Iris pigment epithelial cell (primary cell): ENCODE measurements at regions not wholly inside any gene's neighbourhood (a gene's known extent, or its start where the extent isn't known, plus 50 kb on each side); places are given as distances from the start of the nearest gene placed in this dataset.

Source experiments
- DNase-seq: peaks from one replicate; pipeline ENCODE4 v3.0.0-alpha.2; 2011; ENCODE audit warnings: low read depth

- no peak for DNase-seq
Measured at GRCh38 chr18:67652288-67652687, 135.8 kb upstream of the DSEL start.

DNA sequence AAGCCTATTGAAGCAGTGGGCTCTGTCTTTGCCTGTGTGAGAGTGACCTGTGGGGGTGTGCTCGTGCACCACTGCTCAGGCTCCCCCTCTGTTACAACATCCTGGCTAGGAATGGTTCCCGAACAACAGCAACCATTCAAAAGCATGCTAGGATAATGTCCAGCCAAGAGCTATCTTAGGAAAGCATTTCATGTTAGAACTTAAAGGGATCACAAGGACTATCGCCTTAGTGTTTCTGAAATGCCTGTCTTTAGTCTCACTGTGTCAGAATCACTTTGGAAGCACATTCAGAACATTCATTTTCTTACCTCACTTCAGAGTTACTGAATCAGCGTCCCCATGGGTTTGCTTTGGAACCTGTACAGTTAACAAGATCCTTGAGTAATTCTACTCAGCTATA is 134.9 kb upstream of the DSEL start:
- DNase-seq: no peak

DNA sequence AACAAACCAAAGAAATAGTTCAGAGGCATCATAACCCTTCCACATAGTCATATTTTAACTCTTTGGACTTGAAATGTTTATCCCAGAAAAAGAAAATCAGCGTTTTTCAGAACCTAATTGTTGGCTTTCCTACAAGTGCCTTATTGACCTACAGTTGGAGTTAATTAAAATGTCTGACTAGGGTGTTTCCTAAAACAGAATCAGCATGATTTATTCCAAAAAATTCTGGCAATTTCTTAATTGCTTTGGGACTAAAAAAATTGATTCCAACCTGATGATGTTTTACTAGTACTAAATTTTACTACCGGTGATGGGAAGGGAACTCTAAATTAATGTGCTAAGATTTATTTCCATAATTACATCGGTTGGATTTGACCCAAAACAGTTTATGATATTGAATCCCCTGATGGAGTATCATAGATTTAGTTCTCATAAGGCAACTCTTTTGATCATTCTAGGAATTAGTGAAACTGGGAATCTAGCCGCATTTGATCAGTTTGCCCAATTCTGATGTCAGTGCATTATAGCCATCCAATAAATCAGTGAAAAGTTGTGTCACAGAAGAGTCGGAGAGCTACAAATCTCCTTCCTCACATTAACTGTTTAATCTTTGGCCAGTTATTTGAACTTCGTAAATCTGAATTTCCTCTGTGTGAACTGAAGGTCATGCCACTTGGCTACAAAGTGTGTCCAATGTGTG is 134.3 kb upstream of the DSEL start:
- DNase-seq: no peak

DNA sequence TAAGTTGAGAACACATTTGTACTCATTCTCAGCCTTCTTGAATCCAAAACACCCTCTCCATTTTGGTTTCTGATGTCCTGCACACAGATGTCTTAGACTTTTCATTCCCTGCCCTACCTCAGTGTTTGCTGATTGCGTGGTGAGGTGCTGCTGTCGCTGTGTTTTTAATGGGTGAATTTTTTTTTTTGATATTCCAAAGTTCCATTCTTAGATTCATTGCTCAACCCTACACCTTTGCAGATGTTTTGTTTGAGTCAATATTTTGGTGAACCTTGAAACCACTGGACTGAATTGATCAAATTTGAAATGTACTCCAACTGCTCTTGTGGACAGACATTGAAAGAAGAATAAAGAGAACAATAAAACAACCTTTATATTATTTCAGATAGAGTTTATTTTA is 130.4 kb upstream of the DSEL start:
- no peak for DNase-seq

GRCh38 chr18:67644226-67644625 is 127.7 kb upstream of the DSEL start:
- no peak for DNase-seq

DNA sequence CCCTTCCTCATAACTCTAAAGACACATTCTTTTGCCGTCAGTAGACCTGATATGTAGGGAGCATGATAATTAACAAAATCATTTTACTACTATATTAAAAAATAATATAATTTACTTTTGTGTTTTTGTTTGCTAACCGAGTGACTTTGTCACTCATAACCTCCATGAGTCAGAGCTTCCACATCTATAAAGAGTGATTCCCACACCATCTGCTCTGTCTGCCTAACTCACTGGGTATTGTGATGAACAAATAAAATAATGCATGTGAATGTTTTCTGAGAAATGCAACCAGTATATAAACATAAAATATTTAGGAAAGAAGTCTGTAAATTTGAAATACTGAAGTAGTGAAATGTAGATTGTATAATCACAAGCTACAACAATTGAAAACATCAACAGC is 123.4 kb upstream of the DSEL start:
- peak; percentile 3 for DNase-seq

GRCh38 chr18:67636597-67637385 is 120.3 kb upstream of the DSEL start:
- no peak for DNase-seq

- no peak for DNase-seq
Measured at GRCh38 chr18:67634631-67635338, 118.3 kb upstream of the DSEL start.

DNA sequence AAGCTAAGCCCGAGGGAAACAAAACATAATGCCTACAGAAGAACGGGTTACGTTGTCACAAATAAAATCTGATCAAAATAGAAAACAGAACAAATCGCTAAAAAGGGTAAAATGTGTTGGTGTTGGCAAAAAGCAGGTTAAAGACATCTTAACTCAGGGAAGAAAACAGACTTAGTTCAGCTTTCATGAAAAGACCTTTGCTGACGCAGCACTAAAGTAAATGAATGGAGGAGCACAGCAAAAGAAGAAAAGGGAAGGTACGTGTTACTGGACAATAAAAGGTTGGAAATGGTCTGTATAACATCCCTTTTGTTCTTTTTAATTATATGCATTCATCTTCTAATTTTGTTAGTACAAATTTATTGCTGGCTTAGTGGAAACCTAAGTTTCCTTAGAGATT is 117.4 kb upstream of the DSEL start:
- no peak for DNase-seq

- DNase-seq: no peak
Measured at GRCh38 chr18:67621906-67622305, 105.4 kb upstream of the DSEL start.

DNA sequence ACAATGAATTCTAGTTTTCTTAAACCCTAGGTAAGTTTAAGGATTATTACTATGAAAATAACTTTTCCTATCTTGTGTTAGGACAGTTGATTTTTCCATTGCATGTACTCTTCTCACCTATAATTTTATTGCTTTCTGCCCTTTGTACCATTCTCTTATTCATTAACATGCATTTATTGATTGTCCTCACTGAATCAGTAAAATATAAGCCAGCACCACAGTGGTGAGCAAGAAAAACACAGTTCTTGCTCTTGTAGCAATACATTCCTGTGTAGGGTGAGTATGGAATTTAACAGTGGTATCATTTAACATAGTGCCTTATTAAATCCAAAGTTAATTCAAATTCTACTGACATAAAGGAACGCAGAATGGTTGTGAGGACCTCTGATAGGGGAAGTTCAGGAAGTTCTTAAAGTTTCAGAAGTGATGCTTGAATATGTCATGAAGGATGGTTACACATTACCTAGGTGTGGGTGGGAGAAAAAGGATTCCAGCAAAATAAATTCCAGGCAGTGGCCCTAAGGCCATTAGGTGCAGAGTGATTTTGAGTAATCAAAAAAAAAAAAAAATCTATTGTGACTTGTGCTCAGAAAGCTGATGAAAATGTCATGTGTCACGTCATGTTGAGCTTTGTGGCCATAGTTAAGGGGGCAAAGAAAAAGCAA is 104.7 kb upstream of the DSEL start:
- no peak for DNase-seq

DNA sequence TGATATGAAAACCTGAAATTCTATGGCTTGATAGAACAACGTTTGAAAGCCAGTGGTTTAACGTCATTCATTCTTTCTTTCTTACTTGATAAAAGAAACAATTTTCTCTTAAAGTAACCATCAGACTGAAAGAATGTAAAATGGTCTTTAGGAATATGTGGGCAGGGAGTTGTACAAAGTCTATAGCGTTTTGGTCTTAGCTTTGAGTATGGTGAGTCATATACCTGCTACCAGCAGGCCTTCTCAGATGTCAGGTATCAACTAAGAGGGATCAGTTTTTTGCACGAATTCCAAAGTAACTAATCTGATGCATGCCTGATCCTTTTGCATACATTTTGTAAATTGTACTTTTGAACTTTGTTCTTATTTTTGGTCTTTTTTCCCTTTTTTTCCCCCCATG is 101.5 kb upstream of the DSEL start:
- DNase-seq: no peak

DNA sequence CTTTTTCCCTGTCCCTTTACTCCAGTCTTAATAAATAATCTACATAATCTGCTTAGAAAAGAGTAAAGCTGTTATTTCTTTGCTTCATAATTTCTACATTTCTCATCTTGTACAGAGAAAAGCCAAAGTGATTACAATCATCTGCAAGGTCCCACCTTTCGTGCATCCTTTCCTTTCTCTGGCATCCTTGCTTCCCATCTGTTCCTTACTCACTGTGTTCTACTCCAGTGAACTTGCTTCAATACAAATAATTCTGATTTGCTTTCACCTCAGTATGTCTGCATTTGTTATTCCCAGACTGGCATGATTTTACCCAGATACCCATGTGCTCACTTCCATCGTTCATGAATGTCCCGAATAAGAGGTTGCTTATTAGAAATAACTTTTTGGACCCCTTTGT is 99.4 kb upstream of the DSEL start:
- DNase-seq: no peak

GRCh38 chr18:67613731-67614130 is 97.2 kb upstream of the DSEL start:
- no peak for DNase-seq

- no peak for DNase-seq
Measured at GRCh38 chr18:67612281-67612680, 95.8 kb upstream of the DSEL start.

DNA sequence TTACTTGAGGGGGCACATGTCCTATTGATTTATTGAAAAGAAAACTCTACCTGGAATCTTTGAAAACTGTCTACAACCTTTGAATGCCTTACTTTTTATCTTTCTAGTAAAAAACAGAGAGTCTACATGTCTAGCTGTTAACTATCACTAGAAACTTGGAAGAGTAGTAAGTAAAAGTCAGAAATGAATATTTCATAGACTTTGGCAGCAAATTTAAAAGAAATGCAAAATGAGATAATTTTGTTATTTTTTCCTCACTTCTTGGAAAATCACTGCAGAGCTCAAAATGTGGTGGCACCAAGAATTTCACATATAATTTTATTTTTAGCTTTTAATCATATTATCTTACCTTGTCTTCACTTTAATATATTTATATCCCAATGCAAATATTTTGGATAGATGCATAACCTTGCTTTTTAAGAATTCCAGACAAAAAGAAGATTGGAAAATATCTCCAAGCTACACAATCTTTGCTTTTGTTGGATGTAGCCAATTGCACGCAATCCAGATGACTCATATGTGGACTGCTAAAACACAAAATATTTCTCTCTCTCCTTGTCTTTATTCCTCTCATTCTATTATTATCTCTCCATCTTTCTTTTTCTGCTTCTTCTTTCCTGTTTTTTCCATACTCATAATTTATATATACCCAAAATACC is 92.2 kb upstream of the DSEL start:
- peak; percentile 39 for DNase-seq

- DNase-seq: no peak
Measured at GRCh38 chr18:67608191-67608590, 91.7 kb upstream of the DSEL start.

- DNase-seq: peak; percentile 87
Measured at GRCh38 chr18:67600181-67601180, 84.0 kb upstream of the DSEL start.

DNA sequence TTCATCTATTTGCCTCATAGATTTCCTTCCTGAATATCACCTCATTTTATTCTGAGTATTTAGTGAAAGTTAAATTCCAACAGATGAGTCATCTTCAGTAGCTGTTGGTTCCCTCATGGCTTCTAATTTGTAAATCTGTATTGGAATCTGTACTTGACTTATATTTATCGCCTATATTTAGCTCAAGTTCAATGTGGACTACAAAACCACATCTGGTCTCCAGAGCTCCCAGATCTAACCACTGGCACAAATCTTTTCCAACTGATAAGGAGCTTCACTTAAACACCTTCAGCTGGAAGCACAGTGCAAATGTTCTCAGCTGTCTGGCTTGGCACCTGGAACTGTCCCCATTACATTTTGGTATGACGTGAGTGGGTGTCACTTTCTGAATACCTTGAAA is 82.8 kb upstream of the DSEL start:
- peak; percentile 69 for DNase-seq

DNA sequence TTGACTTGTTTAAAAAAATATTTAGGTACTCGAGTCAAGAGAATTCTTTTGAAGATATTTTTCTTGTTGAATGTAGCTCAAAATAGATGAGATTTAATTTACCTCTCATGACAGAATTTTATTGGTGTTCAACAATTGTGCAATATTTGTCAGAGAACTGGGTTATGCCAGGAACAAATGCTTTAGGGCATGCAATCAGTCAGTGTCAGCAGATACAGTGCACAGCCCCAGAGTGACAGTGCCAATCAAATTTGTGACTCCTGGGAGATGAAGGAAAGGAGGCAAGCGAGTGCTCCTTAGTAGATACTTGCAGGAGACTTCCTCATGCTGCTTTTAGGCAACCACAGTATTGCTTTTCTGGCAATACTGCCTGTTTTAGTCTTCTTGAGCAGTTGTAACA is 81.2 kb upstream of the DSEL start:
- DNase-seq: no peak

DNA sequence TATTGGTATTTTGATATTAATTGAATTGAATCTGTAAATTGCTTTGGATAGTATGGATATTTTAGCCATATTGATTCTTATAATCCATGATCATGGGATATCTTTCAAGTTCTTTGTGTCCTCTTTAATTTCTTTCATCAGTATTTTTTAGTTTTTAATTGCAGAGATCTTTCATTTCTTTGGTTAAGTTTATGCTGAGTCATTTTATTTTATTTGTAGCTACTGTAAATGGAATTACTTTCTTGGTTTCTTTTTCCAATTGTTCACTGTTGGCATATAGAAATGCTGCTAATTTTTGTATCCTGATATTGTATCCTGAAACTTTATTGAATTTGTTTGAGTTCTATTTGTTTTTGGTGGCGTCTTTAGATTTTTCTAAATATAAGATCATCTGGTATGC is 79.5 kb upstream of the DSEL start:
- no peak for DNase-seq
